ENCODE measurements at regions not wholly inside any gene's neighbourhood (a gene's known extent, or its start where the extent isn't known, plus 50 kb on each side); places are given as distances from the start of the nearest gene placed in this dataset.
"Not testable (repeated sequence)": the region's sequence is repeated elsewhere in the genome, so short reads cannot be mapped to it uniquely, and the experiment has no call there.

GRCh38 chr7:54898659-54899340 lies 120.0 kb upstream of the EGFR start:
- DNase-seq = no peak

- DNase-seq = no peak
These were observed 117.0 kb upstream of the EGFR start for GRCh38 chr7:54901840-54902239.

GRCh38 chr7:54904130-54904529 lies 114.7 kb upstream of the EGFR start:
- DNase-seq = no peak

DNA sequence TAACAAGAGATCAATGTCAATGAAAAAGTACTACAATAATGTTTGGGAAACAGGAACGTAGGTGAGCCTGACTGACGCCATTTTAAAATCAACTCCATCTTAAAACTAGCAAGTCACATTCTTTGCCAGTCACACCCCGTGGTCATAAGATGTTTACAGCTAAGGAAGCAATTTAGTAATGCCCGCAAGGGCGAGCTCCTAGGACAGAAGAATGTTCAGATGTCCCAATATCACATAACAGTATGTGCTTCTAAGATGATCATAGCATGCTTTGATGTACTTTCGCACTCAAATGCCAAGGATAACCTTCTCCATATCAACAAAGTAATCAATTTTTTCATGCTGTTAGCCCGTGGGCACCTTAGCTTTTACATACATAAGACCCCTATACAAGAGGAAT lies 113.8 kb upstream of the EGFR start:
- no peak for DNase-seq

DNA sequence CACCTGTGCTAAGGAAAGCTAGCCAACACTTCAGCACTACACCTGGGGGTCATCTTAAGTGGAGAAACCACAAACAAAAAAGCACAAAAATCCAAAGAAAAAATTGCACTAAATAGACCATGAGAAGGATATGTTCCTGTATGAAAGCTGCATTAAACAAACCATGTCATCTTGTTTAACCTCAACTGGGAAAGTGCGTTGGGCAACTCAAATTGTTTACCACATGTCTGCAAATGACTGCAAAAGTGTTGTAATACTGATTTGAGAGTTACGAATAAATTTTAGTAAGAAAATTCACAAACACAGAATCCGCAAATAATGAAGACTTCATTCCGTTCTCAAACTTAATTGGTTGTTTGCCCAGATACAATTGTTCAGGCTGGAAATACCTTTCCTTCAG lies 111.9 kb upstream of the EGFR start:
- DNase-seq = no peak

DNA sequence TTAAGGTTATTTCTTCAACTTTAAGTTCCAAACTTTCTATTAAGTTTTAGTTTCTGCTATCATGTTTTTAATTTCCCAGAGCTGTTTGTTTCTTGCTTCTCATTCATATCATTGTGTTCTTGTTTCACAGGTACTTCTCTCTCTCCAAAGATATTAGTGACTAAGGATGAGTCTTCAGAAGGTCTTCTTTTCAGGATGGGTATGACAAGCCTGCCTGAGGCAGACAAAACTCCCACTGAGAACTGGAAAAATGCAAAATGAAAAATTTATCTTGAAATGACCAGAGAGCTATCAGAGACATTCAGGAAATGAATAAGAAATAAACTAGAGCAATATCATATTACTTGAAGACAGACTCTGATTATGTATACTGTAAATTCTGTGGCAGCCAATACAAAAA lies 110.8 kb upstream of the EGFR start:
- no peak for DNase-seq

- DNase-seq = no peak
These were observed 109.9 kb upstream of the EGFR start for GRCh38 chr7:54908760-54909438.

DNA sequence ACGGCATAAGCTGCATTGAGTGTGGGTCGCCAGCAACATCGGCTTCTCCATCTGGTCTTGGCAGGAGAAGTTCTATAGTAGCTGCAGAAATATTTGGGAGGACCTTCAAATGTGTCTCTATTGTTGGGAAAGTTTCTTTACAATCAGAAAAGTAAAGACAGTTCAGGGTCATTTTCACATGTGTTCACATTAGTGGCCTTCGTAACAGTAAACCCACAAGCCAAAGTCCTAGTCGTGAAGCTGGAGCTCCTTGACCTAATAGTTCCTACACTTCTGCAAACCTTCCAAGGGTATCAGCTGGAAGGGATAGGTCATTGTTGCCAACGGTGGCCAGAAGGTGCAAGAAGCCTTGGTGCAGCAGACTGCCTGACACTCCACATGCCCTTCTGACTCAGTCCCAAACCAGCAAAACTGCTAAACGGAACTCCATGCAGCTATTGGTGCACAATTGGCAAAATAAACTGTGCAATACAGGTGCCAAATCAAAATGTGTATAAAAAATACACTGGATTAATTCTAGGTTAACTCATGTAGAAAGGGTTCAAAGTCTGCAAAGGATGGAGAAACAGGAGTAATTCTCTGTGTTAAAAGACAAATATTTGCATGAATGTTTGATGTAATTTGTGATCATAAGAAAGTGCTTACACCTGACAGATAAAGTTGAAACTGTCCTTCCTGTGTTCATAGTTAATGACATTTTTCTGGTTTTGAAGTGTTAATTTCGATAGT lies 102.8 kb upstream of the EGFR start:
- no peak for DNase-seq

DNA sequence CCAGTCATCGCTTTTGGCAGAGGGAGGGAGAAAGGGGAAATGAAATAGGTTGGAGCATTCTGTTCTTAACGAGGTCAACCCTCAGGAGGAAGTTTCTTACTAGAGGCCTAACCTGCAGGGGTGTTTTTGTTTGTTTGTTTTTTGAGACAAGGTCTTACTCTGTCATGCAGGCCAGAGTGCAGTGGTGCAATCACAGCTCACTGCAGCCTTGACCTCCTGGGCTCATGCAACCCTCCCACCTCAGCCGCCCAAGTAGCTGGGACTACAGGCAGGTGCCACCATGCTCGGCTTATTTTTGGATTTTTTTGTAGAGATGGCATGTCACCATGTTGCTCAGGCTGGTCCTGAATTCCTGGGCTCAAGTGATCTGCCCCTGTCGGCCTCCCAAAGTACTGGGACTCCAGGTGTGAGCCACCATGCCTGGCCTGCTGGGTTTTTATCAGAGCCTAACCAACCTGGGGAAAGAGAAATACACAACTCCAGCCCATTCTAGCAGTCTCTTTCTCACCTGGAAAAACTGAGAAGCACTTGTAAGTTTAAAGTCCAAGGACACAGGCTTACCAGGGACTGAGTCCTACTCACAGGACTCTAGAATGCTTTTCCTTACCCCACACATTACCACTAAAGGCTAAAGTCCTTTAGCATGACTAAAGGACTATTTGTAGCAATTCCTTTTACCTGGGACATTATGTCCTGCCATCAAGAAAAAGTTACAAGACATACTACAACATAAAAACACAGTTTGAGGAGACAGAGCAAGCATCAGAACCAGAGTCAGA lies 101.0 kb upstream of the EGFR start:
- DNase-seq = no peak

- DNase-seq = no peak
These were observed 97.7 kb upstream of the EGFR start for GRCh38 chr7:54921116-54921515.

DNA sequence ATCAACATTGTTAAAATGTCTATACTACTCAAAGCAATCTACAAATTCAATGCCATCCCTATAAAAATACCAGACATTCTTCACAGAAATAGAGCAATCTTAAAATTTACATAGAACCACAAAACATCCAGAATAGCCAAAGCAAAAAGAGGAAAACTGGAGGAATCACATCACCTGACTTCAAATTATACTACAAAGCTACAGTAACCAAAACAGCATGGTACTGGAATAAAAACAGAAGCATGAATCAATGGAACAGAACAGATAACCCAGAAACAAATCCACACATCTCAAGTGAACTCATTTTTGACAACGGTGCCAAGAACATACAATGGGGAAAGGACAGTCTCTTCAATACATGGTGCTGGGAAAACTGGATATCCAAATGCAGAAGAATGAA lies 87.3 kb upstream of the EGFR start:
- no peak for DNase-seq

DNA sequence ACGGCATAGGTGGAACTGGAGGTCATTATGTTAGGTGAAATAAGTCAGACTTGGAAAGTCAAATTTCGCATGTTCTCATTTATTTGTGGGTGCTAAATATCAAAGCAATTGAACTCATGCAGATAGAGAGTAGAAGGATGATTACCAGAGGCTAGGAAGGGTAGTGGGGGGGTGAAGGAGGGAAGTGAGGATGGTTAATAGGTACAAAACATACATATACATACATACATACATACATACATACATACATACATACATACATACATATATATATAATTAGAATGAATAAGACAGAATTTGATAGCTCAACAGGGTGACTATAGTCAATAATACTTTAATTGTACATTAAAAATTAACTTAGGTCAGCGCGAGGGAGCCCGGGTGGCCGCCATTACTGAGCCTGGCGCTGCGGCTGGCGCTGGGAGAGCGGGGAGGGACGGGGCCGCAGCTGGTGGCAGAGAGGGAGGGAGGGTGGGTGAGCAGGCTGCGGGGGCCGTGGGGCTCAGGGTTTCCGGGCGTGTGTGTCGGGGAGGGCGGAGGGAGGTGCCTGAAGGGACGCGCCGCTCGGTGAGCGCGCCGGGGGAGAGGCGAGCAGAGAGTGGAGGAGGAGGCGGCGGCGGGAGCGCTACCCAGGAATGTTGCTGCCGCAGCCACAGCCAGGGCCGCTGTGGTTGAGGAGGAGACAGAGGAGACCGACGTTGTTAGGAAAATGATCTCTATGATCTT lies 85.8 kb upstream of the EGFR start:
- no peak for DNase-seq

DNA sequence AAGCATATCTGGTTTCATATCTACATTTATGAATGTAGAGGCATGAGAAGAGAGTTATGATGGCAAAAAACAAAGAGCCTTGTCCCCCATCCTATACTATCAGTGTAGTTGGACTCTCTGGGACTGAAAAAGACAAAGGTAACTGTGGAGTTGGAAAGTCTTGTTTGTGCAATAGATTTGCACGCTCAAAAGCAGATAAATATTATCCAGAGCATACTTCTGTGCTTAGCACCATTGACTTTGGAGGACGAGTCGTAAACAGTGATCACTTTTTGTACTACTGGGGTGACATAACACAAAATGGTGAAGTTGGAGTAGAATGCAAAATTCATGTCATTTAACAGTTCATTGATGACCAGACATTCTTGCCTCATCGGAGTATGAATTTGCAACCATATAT lies 85.2 kb upstream of the EGFR start:
- no peak for DNase-seq

DNA sequence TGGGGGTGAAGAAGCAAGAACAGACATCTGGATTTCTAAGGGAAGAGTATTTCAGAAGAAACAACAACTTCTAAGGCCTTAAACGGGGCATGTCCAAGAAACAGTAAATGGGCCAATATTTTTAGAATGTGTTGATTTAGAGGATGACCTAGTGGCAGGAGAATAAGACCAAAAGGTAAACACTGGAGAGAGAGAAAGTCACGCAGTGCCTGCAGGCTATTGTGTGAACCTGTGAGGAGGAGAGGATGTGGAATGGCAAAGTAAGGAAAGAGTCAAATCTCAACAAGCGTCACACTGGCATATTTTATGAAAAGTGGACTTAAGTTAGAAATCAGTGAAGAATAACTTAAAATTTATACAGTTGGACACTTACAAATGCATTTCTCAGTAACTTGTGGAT lies 78.1 kb upstream of the EGFR start:
- no peak for DNase-seq

DNA sequence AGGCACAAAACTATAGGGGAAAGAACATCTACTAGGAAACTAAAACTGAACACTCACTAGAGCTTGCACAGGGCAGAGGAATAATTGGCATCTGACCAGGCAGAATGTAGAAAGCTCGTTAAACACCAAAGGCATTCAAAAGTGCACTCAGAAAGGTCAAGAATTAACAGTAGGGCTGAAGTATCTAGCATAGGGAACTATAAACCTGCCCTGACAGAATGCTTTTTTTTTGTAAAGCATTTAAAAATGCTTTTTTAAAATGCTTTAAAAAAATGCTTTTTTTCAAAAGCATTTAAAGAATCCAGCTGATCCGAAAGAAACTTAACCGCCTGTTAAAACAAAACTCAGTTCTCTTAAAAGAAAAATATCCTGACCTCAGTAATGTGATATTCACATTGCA lies 74.6 kb upstream of the EGFR start:
- DNase-seq = no peak

- DNase-seq = no peak
These were observed 72.5 kb upstream of the EGFR start for GRCh38 chr7:54946271-54946670.

DNA sequence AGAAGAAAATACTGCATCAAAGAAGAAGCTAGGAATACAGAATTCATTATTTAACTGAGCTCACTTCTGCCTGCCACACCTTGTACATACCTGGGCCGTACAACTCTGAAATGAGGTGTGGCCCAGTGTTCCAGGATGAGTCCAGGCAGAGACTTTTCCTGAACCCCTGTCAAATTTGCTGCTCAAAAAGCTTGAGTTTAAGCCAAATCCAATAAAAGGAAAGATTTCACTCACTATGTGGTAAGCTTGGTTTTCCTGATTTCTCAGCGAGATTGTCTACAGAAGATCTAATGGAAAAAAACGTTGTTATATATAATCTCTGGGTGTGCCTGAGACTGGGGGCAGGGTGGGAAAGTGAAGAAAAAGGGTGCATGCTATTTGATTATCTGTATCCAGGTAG lies 72.1 kb upstream of the EGFR start:
- no peak for DNase-seq

DNA sequence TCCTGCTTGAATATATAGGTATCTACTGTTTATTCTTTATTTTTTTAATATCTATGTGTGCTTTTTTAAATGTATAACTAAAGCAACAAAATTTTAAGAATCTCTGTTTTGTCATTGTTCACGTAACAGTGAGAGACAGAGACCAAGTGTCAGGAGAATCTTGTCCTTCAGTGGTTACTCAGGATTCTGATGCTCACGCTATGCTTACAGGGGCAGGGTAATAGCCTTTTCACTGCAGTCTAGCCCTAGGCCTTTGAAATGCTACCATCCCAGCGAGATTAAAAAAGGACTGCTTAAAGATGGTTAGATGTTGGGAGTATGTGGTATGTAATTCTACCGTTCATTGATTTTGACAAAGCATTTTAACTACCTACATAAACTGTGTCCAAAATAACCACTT lies 71.6 kb upstream of the EGFR start:
- no peak for DNase-seq

DNA sequence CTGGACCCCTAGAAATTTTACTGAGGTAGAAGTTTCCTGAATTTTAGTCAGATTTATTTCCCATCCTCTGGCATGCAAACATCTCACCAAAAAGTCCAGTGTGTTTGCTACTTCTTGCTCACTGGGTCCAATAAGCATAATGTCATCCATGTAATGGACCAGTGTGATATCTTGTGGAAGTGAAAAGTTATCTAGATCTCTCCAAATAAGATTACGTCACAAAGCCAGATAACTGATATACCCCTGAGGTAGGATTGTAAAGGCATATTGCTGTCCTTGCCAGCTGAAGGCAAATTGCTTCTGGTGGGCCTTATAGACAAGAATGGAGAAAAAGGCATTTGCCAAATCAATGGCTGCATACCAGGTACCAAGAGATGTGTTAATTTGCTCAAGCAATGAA lies 69.3 kb upstream of the EGFR start:
- not testable (repeated sequence) for DNase-seq

- no peak for DNase-seq
These were observed 63.5 kb upstream of the EGFR start for GRCh38 chr7:54955296-54955695.

- no peak for DNase-seq
These were observed 63.0 kb upstream of the EGFR start for GRCh38 chr7:54955696-54956420.

DNA sequence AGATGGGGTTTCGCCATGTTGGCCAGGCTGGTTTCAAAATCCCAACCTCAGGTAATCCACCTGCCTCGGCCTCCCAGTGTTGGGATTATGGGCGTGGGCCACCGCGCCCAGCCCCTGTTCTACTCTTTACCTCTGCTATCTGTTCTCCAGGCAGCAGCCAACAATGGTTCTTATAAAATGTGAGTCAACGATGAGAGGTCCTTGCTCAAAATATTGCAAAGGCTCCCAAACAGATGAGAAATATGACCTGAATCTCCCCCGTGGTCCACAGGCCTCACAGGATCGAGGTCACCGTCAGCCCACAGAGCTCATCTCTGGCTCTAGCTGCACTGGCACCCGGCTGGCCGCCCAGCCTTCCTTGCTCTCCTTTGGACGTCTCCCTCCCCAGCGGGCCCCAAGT lies 62.0 kb upstream of the EGFR start:
- DNase-seq = no peak
